GM19397 (cell line): ENCODE measurements at regions not wholly inside any gene's neighbourhood (a gene's known extent, or its start where the extent isn't known, plus 50 kb on each side); places are given as distances from the start of the nearest gene placed in this dataset.
"Not testable (repeated sequence)": the region's sequence is repeated elsewhere in the genome, so short reads cannot be mapped to it uniquely, and the experiment has no call there.

Source experiments
- ATAC-seq: cut with Tn5 transposase; IDR thresholded peaks from one replicate; pipeline ENCODE4 v1.9.1; 2021; ENCODE audit warnings: mild to moderate bottlenecking, moderate library complexity; ENCODE audit not compliant: unreplicated experiment

- ATAC-seq, result no peak
Measured at GRCh38 chr15:95742836-95743235, 587.7 kb upstream of the NR2F2 start.

- ATAC-seq, result no peak
Measured at GRCh38 chr15:95757171-95757570, 573.3 kb upstream of the NR2F2 start.

- no peak for ATAC-seq
Measured at GRCh38 chr15:95758451-95758850, 572.0 kb upstream of the NR2F2 start.

- no peak for ATAC-seq
Measured at GRCh38 chr15:95758851-95759250, 571.6 kb upstream of the NR2F2 start.

- ATAC-seq, result no peak
Measured at GRCh38 chr15:95760508-95760907, 570.0 kb upstream of the NR2F2 start.

GRCh38 chr15:95761501-95762165, 568.9 kb upstream of the NR2F2 start:
- no peak for ATAC-seq

GRCh38 chr15:95763426-95763825, 567.1 kb upstream of the NR2F2 start:
- no peak for ATAC-seq

GRCh38 chr15:95765161-95765560, 565.3 kb upstream of the NR2F2 start:
- no peak for ATAC-seq

GRCh38 chr15:95770196-95770595, 560.3 kb upstream of the NR2F2 start:
- no peak for ATAC-seq

GRCh38 chr15:95772982-95773381, 557.5 kb upstream of the NR2F2 start:
- ATAC-seq, result no peak

- no peak for ATAC-seq
Measured at GRCh38 chr15:95784508-95784907, 546.0 kb upstream of the NR2F2 start.

GRCh38 chr15:95785276-95785675, 545.2 kb upstream of the NR2F2 start:
- not testable (repeated sequence) for ATAC-seq

GRCh38 chr15:95793231-95793630, 537.3 kb upstream of the NR2F2 start:
- no peak for ATAC-seq

- ATAC-seq, result no peak
Measured at GRCh38 chr15:95795386-95795785, 535.1 kb upstream of the NR2F2 start.

- ATAC-seq, result no peak
Measured at GRCh38 chr15:95799286-95800200, 531.0 kb upstream of the NR2F2 start.

GRCh38 chr15:95804484-95804883, 526.0 kb upstream of the NR2F2 start:
- ATAC-seq, result no peak

- no peak for ATAC-seq
Measured at GRCh38 chr15:95812491-95812890, 518.0 kb upstream of the NR2F2 start.

- ATAC-seq, result no peak
Measured at GRCh38 chr15:95814908-95815307, 515.6 kb upstream of the NR2F2 start.

- no peak for ATAC-seq
Measured at GRCh38 chr15:95816591-95816990, 513.9 kb upstream of the NR2F2 start.

GRCh38 chr15:95822961-95823360, 507.5 kb upstream of the NR2F2 start:
- ATAC-seq, result no peak

- no peak for ATAC-seq
Measured at GRCh38 chr15:95825208-95825607, 505.3 kb upstream of the NR2F2 start.
